GM18511 (cell line): ENCODE measurements at regions not wholly inside any gene's neighbourhood (a gene's known extent, or its start where the extent isn't known, plus 50 kb on each side); places are given as distances from the start of the nearest gene placed in this dataset.
"Not testable (repeated sequence)": the region's sequence is repeated elsewhere in the genome, so short reads cannot be mapped to it uniquely, and the experiment has no call there.

Experiments used
- ATAC-seq: cut with Tn5 transposase; IDR thresholded peaks from one replicate; pipeline ENCODE4 v1.9.1; 2021; ENCODE audit warnings: mild to moderate bottlenecking, moderate library complexity; ENCODE audit not compliant: unreplicated experiment

GRCh38 chr13:70208968-70209367, 100.7 kb upstream of the KLHL1 start:
- ATAC-seq, result not testable (repeated sequence)

- ATAC-seq, result no peak
Measured at GRCh38 chr13:70206671-70207070, 98.4 kb upstream of the KLHL1 start.

- no peak for ATAC-seq
Measured at GRCh38 chr13:70203661-70204229, 95.5 kb upstream of the KLHL1 start.

GRCh38 chr13:70191034-70191433, 82.8 kb upstream of the KLHL1 start:
- ATAC-seq, result no peak

- no peak for ATAC-seq
Measured at GRCh38 chr13:70189981-70190380, 81.7 kb upstream of the KLHL1 start.

- no peak for ATAC-seq
Measured at GRCh38 chr13:70188567-70188966, 80.3 kb upstream of the KLHL1 start.

GRCh38 chr13:70183041-70183440, 74.8 kb upstream of the KLHL1 start:
- no peak for ATAC-seq
